Fibroblast of the aortic adventitia (primary cell): ENCODE measurements at regions not wholly inside any gene's neighbourhood (a gene's known extent, or its start where the extent isn't known, plus 50 kb on each side); places are given as distances from the start of the nearest gene placed in this dataset.
"Not testable (repeated sequence)": the region's sequence is repeated elsewhere in the genome, so short reads cannot be mapped to it uniquely, and the experiment has no call there.

Source experiments
- DNase-seq: peaks from one replicate; pipeline ENCODE4 v3.0.0-alpha.2; 2010; ENCODE audit warnings: low read depth
- H3K4me3 ChIP-seq: 2 replicates; pipeline ENCODE4 v1.5.1; 2011; ENCODE audit warnings: low read depth, mild to moderate bottlenecking, control low read depth, low read length, moderate library complexity
- CTCF ChIP-seq: IDR thresholded peaks from 2 replicates; pipeline ENCODE4 v1.5.1; 2011; ENCODE audit warnings: mild to moderate bottlenecking, low read length, control low read depth, inconsistent platforms; ENCODE audit not compliant: insufficient read depth

- no peak for TF ChIP-seq CTCF
- no peak overlapping the region for H3K4me3 ChIP-seq
- DNase-seq, result no peak
These were observed 235.8 kb downstream of the EPHA7 start for GRCh38 chr6:93183531-93183972.

- DNase-seq, result no peak
- no peak overlapping the region for H3K4me3 ChIP-seq
- no peak for TF ChIP-seq CTCF
These were observed 236.3 kb downstream of the EPHA7 start for GRCh38 chr6:93182938-93183479.

- no peak for DNase-seq
- H3K4me3 ChIP-seq, result no peak overlapping the region
- TF ChIP-seq CTCF, result no peak
These were observed 241.4 kb downstream of the EPHA7 start for GRCh38 chr6:93177918-93178317.

- no peak for TF ChIP-seq CTCF
- no peak overlapping the region for H3K4me3 ChIP-seq
- DNase-seq, result no peak
These were observed 241.9 kb downstream of the EPHA7 start for GRCh38 chr6:93177438-93177837.

- DNase-seq, result no peak
- H3K4me3 ChIP-seq, result no peak overlapping the region
- no peak for TF ChIP-seq CTCF
These were observed 243.3 kb downstream of the EPHA7 start for GRCh38 chr6:93176070-93176469.

- H3K4me3 ChIP-seq, DNase-seq: not testable (repeated sequence)
These were observed 245.8 kb downstream of the EPHA7 start for GRCh38 chr6:93173573-93173972.

GRCh38 chr6:93165850-93166430, 253.4 kb downstream of the EPHA7 start:
- H3K4me3 ChIP-seq, result no peak overlapping the region
- TF ChIP-seq CTCF, result no peak
- peak; percentile 1 for DNase-seq
